Muscle of leg (tissue), 3 donors: ENCODE measurements at regions not wholly inside any gene's neighbourhood (a gene's known extent, or its start where the extent isn't known, plus 50 kb on each side); places are given as distances from the start of the nearest gene placed in this dataset.

ENCODE experiments used
- DNase-seq: peaks from one replicate; pipeline ENCODE4 v3.0.0; 2013
- H3K27ac ChIP-seq: one replicate; pipeline ENCODE4 v1.5.1; 2013; ENCODE audit warnings: mild to moderate bottlenecking, low read length, control low read depth
- H3K27me3 ChIP-seq: one replicate; pipeline ENCODE4 v1.6.1; 2013; ENCODE audit warnings: low read length; ENCODE audit not compliant: control insufficient read depth, insufficient read depth
- H3K36me3 ChIP-seq: one replicate; pipeline ENCODE4 v1.6.1; 2013; ENCODE audit warnings: low read length; ENCODE audit not compliant: control insufficient read depth, insufficient read depth
- H3K4me1 ChIP-seq: one replicate; pipeline ENCODE4 v1.6.1; 2013; ENCODE audit warnings: low read length; ENCODE audit not compliant: control insufficient read depth, insufficient read depth
- H3K4me3 ChIP-seq: one replicate; pipeline ENCODE4 v1.5.1; 2013; ENCODE audit warnings: low read length, control low read depth
- H3K9me3 ChIP-seq: replicated peaks from 2 replicates; pipeline ENCODE4 v1.6.1; 2013; ENCODE audit warnings: low read depth, low read length; ENCODE audit not compliant: control insufficient read depth
- WGBS: methylation state at CpG from one replicate; pipeline ENCODE4 v1.1.5; 2013; ENCODE audit warnings: missing lambda C conversion rate; ENCODE audit not compliant: insufficient coverage; 5-methylcytosine and 5-hydroxymethylcytosine counted together

DNA sequence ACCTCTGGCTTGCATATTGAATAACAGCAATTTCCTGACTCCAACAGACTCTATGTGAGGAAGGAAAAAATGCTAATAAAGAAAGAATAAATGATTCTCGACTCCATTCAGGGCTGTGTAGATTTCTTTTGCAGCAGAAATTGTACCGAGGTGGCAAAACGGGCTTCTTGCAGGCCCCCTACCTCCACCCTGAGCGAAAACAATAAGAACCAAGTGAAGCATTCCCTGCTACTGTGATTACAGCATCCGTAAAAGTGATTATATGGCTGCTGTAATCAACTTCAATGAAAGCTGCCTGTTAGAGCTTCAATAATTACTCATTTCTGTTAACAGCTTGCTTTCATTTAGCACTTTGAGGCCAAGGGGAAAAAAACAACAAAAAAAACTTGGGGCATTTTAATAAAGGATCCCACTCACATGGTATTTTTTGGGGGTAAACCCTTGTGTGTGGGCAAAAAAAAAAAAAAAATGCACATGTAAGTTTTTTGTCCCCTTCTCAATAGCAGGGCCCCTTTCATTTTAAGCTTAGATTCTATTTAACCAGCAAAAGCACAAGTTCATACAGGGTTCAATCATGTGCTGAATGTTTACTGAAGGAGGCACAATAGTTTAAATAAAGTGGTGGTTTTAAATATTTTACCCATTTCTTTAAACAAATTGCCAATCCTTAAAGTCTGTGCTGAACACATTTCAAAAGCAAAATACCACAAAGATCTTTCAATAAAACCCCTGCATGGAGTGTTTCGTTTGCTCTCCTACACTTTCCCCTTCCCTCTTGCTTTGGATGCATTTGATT, 271.6 kb downstream of the LMO4 start:
- no CpG with 5 or more reads among the region's 6 CpGs for WGBS
- H3K27ac ChIP-seq = no peak overlapping the region
- no peak for DNase-seq
- no peaks in the 10 kb centered on the region for H3K9me3 ChIP-seq
- H3K27me3 ChIP-seq = no peaks in the 10 kb centered on the region
- H3K4me3 ChIP-seq = no peak overlapping the region
- H3K4me1 ChIP-seq = no peaks in the 10 kb centered on the region
- no peaks in the 10 kb centered on the region for H3K36me3 ChIP-seq

DNA sequence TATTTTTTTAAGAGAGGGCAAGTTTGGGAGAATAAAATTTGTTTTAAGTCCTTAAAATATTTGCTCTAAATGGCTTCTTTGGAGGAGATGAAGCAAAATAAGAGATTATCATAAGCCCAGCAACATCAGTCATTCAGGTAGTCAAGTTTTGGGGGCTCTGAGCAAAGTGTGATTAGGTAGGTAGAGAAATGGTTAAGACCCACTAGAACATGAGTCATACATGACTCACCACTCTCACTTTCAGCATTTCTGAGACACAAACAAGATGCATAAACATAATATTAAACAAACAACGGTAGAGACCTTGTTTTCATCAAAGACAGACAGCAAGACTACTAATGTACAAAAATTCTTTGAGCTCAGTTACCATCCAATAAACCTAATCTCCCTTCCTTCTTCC, 272.2 kb downstream of the LMO4 start:
- Histone ChIP-seq H3K9me3 (no peaks in the 10 kb centered on the region), H3K4me1 (no peaks in the 10 kb centered on the region), H3K4me3 (no peak overlapping the region), H3K27me3 (no peaks in the 10 kb centered on the region), H3K36me3 (no peaks in the 10 kb centered on the region), H3K27ac (no peak overlapping the region)
- DNase-seq = no peak
- WGBS = no CpG with 5 or more reads among the region's 1 CpG

DNA sequence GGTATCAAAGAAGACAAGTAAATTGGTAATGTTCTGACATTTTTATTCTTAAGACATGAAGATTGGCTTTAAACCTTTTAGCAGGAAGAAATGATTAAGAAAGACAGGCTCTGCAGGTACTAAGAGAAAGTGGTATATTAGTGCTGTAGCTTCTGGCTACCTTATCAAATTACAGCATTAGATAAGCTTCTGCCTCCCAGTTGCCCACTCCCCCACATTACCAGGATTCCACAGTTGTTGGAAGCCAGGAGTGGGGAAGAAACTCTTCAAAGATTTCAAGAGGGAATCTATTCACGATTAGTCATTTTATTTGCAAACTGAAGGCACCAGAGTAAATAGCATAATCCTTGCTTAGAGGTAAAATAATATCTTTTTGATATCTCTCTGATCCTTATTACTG, 274.9 kb downstream of the LMO4 start:
- Histone ChIP-seq H3K27me3 (no peaks in the 10 kb centered on the region), H3K4me1 (no peaks in the 10 kb centered on the region), H3K9me3 (no peaks in the 10 kb centered on the region), H3K4me3 (no peak overlapping the region), H3K27ac (no peak overlapping the region), H3K36me3 (no peaks in the 10 kb centered on the region)
- WGBS = no CpG with 5 or more reads among the region's 1 CpG
- DNase-seq = no peak

DNA sequence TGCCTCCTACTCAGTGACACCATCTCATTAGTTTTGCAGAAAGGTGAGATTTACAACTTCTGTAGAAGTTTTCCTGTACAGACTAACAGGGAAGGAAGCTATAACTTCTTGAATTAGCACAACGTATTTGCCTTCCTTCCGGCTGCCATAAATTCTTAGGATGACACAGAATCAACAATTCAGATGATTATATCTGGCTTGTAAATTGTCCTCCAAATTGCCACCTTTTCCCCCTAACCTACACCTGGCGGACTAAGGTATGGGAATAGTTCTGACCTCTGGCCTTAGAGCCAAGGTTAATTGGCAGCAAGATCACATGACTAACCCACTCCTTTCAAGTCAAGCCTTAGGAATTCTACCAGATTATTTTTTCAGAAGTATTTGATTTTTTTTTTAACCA, 284.3 kb downstream of the LMO4 start:
- no peak overlapping the region for H3K27ac ChIP-seq
- DNase-seq = no peak
- peaks cover 6% of the 10 kb centered on the region for H3K4me1 ChIP-seq
- H3K27me3 ChIP-seq = no peaks in the 10 kb centered on the region
- no CpG with 5 or more reads among the region's 3 CpGs for WGBS
- no peaks in the 10 kb centered on the region for H3K36me3 ChIP-seq
- H3K4me3 ChIP-seq = no peak overlapping the region
- H3K9me3 ChIP-seq = no peaks in the 10 kb centered on the region

DNA sequence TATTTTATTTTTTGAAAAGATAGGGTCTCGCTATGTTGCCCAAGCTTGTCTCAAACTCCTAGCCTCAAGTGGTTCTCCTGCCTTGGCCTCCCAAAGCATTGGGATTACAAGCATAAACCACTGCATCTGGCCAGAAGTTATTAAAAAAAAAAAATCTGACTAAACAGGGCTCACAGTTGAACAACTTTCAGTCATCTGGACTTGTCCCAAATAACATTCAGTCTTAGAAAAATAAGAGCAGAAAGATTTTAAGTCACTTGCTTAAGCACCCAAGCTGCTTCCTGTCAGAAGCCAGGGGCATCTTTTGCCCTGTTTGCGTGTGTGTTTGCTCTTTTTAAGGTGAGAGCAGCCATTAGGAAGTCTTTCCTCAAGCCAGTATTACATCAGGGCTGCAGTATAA, 286.8 kb downstream of the LMO4 start:
- Histone ChIP-seq H3K4me1 (peaks cover 6% of the 10 kb centered on the region), H3K27ac (peak overlapping the region; percentile 14), H3K4me3 (no peak overlapping the region), H3K9me3 (peaks cover 4% of the 10 kb centered on the region), H3K36me3 (no peaks in the 10 kb centered on the region), H3K27me3 (no peaks in the 10 kb centered on the region)
- DNase-seq = peak; percentile 74
- WGBS = no CpG with 5 or more reads among the region's 2 CpGs

DNA sequence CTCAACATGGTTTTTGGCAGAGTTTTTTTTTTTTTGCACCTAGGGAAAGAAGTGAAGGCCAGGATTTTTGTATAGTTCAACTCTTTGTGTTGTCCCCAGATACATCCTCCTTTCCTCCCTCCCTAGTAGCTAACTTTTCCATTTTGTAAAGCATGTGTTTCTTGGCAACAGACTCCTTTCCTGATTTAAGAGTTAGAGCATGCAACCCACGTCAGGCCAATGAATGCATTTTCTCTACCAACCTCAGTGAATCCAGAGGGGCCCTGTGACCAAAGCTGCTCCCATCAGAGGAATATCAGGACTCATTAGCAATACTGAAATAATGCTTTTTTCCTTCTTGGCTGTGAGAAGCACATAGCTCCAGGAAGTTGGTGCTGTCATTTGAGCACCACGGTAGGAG, 287.2 kb downstream of the LMO4 start:
- Histone ChIP-seq H3K36me3 (no peaks in the 10 kb centered on the region), H3K9me3 (peaks cover 4% of the 10 kb centered on the region), H3K4me1 (peaks cover 6% of the 10 kb centered on the region), H3K4me3 (no peak overlapping the region), H3K27ac (peak overlapping the region; percentile 14), H3K27me3 (no peaks in the 10 kb centered on the region)
- WGBS = no CpG with 5 or more reads among the region's 2 CpGs
- peak; percentile 79 for DNase-seq

DNA sequence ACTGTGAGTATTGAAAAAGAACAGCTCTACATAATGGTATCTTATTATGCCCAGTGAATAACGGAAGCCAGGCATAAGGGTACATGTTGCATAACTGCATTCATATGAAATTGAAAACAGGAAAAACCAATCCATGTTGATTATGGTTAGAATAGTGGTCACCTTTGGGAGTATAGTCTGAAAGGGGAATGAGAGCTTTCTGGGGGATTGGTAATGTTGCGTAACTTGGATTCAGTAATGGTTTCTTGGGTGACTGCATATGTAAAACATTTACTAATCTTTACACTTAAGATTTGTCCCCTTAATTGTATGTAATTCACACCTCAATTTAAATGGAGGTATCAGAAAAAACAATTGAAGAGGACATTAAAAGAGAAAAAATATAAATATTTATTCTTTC, 292.1 kb downstream of the LMO4 start:
- Histone ChIP-seq H3K4me1 (peaks cover 3% of the 10 kb centered on the region), H3K27ac (no peak overlapping the region), H3K9me3 (peaks cover 4% of the 10 kb centered on the region), H3K36me3 (no peaks in the 10 kb centered on the region), H3K4me3 (no peak overlapping the region), H3K27me3 (no peaks in the 10 kb centered on the region)
- WGBS = no CpG with 5 or more reads among the region's 2 CpGs
- no peak for DNase-seq

DNA sequence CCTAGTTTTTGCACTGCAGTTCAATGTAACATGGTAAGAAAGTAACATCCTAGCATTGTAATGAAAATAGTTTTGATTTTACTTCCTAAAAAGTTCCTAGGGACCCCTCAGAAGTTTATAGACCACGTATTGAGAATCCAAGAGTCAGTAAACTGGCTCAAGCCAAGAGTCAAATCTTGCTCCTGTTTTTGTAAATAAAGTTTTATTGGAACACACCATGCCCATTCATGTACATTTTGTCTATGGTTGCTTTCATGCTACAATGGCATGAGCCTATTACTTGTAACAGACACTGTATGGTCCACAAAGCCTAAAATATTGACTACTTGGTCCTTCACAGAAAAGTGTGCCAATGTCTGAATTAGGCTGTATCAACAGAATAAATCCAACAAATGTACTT, 301.0 kb downstream of the LMO4 start:
- Histone ChIP-seq H3K36me3 (no peaks in the 10 kb centered on the region), H3K9me3 (no peaks in the 10 kb centered on the region), H3K27me3 (no peaks in the 10 kb centered on the region), H3K27ac (no peak overlapping the region), H3K4me3 (no peak overlapping the region), H3K4me1 (no peaks in the 10 kb centered on the region)
- DNase-seq = no peak
- WGBS = no CpG with 5 or more reads among the region's 1 CpG

DNA sequence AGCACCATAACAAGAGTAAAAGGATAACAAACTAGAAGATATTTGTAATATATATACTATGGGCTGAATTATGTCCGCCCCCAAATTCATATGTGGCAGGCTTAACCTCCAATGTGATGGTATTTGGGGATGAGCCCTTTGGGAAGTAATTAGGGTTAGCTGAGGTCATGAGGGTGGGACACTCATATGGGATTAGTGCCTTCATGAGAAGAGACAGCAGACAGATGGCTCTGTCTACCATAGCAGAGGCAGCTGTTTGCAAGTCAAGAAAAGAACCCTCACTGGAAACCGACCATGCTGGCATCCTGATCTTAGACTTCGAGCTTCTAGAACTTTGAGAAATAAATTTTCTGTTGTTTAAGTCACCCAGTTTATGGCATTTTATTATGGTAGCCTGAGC, 303.6 kb downstream of the LMO4 start:
- Histone ChIP-seq H3K4me1 (no peaks in the 10 kb centered on the region), H3K27ac (no peak overlapping the region), H3K27me3 (no peaks in the 10 kb centered on the region), H3K4me3 (no peak overlapping the region), H3K36me3 (no peaks in the 10 kb centered on the region), H3K9me3 (no peaks in the 10 kb centered on the region)
- no peak for DNase-seq
- no CpG with 5 or more reads among the region's 3 CpGs for WGBS

DNA sequence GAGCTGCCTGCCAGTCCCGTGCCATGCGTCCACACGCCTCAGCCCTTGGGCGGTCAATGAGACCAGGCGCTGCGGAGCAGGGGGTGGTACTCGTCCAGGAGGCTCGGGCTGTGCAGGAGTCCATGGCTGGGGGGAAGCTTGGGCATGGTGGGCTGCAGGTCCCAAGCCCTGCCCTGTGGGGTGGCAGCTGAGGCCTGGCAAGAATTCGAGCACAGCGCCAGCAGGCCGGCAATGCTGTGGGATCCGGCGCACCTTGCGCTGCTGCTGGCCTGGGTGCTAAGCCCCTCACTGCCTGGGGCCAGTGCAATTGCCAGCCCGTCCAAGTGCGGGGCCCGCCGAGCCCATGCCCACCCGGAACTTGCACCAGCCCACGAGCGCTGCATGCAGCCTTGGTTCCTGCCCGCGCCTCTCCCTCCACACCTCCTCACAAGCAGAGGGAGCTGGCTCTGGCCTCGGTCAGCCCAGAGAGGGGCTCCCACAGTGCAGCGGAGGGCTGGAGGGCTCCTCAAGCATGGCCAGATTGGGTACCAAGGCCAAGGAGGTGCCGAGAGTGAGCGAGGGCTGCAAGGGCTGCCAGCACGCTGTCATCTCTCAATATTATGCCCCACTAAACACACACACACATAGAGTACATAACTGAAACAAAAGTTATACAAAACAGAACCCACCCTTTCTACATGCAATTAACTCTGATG, 307.7 kb downstream of the LMO4 start:
- Histone ChIP-seq H3K27ac (no peak overlapping the region), H3K9me3 (no peaks in the 10 kb centered on the region), H3K27me3 (no peaks in the 10 kb centered on the region), H3K36me3 (no peaks in the 10 kb centered on the region), H3K4me3 (no peak overlapping the region), H3K4me1 (no peaks in the 10 kb centered on the region)
- no peak for DNase-seq
- 97% methylated on average over 26 of the region's 28 CpGs for WGBS
